ENCODE measurements at regions not wholly inside any gene's neighbourhood (a gene's known extent, or its start where the extent isn't known, plus 50 kb on each side); places are given as distances from the start of the nearest gene placed in this dataset.

- TF ChIP-seq USF1 (IDR thresholded peaks at IDR 0.05) (no peak), YY1 (IDR thresholded peaks at IDR 0.05; ENCODE audit: low read depth) (no peak), EP300 (IDR thresholded peaks at IDR 0.05; ENCODE audit: borderline replicate concordance) (no peak), RAD21 (IDR thresholded peaks at IDR 0.05; ENCODE audit: low read depth) (no peak), REST (IDR thresholded peaks at IDR 0.05; ENCODE audit: low read depth) (no peak), MAX (IDR thresholded peaks at IDR 0.05) (no peak), TEAD4 (IDR thresholded peaks at IDR 0.05) (no peak), CREB1 (IDR thresholded peaks at IDR 0.05; ENCODE audit: low read depth) (no peak), NFIC (IDR thresholded peaks at IDR 0.05) (no peak), CEBPB (IDR thresholded peaks at IDR 0.05) (no peak)
These were observed 512.8 kb upstream of the TENM4 start for GRCh38 chr11:79953629-79954028.

Data from Ishikawa (cell line).